RWPE1 (cell line): ENCODE measurements at regions not wholly inside any gene's neighbourhood (a gene's known extent, or its start where the extent isn't known, plus 50 kb on each side); places are given as distances from the start of the nearest gene placed in this dataset.

Source experiments
- CTCF ChIA-PET: fragments of 350-600 bp; sonication (Branson Sonifier 250); formaldehyde crosslinking; extraction: SDS; loops from one replicate; lab custom pipeline; 2021; lab: Yijun Ruan, JAX
- POLR2A ChIA-PET: fragments of 400-600 bp; formaldehyde crosslinking; extraction: SDS; loops from one replicate; lab custom pipeline; 2020; ENCODE audit warnings: antibody characterized with exemption; ENCODE audit not compliant: low non-redundant PET; lab: Yijun Ruan, JAX
- DNase-seq: peaks from one replicate; pipeline ENCODE4 v3.0.0; 2012; ENCODE audit warnings: low spot score
- H3K27ac ChIP-seq: fragments of 450-650 bp; 2 replicates; pipeline ENCODE4 v1.5.1; 2017
- TF ChIP-seq, protein P1 (sequence below): fragments of 450-650 bp; conservative IDR thresholded peaks from 2 replicates; pipeline ENCODE4 v1.5.1; 2017; ENCODE audit warnings: low read depth, mild to moderate bottlenecking

GRCh38 chr3:22894865-22895264 lies 308.3 kb upstream of the UBE2E2 start:
- TF ChIP-seq, protein P1, sequence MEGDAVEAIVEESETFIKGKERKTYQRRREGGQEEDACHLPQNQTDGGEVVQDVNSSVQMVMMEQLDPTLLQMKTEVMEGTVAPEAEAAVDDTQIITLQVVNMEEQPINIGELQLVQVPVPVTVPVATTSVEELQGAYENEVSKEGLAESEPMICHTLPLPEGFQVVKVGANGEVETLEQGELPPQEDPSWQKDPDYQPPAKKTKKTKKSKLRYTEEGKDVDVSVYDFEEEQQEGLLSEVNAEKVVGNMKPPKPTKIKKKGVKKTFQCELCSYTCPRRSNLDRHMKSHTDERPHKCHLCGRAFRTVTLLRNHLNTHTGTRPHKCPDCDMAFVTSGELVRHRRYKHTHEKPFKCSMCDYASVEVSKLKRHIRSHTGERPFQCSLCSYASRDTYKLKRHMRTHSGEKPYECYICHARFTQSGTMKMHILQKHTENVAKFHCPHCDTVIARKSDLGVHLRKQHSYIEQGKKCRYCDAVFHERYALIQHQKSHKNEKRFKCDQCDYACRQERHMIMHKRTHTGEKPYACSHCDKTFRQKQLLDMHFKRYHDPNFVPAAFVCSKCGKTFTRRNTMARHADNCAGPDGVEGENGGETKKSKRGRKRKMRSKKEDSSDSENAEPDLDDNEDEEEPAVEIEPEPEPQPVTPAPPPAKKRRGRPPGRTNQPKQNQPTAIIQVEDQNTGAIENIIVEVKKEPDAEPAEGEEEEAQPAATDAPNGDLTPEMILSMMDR = no peak
- DNase-seq = no peak
- H3K27ac ChIP-seq = no peak overlapping the region
- ChIA-PET POLR2A (no interaction called here), CTCF (no interaction called here)

DNA sequence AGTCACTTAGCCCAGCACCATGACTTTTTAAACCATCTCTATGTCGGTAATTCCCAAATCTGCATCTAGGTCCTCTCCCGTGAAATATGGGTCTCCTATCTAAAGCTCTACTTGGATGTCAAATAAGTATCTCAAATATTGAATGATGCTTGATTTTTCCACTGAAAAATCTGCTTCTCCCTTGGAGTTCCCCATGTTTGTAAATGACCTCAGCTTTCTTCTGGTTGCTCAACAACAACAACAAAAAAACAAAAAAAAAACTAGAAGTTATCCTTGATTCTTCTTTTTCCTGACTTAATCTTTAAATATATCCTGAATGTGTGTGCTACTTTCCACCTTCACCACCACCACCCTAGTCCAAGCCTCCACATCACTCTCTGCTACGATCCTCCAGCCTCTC lies 307.5 kb upstream of the UBE2E2 start:
- CTCF ChIA-PET = no interaction called here
- POLR2A ChIA-PET = no interaction called here
- DNase-seq = no peak
- TF ChIP-seq, protein P1 = no peak
- no peak overlapping the region for H3K27ac ChIP-seq

GRCh38 chr3:22898558-22898957 lies 304.6 kb upstream of the UBE2E2 start:
- ChIA-PET CTCF (no interaction called here), POLR2A (no interaction called here)
- TF ChIP-seq, protein P1 = no peak
- no peak overlapping the region for H3K27ac ChIP-seq
- DNase-seq = no peak

GRCh38 chr3:22899441-22899840 lies 303.7 kb upstream of the UBE2E2 start:
- POLR2A ChIA-PET = no interaction called here

DNA sequence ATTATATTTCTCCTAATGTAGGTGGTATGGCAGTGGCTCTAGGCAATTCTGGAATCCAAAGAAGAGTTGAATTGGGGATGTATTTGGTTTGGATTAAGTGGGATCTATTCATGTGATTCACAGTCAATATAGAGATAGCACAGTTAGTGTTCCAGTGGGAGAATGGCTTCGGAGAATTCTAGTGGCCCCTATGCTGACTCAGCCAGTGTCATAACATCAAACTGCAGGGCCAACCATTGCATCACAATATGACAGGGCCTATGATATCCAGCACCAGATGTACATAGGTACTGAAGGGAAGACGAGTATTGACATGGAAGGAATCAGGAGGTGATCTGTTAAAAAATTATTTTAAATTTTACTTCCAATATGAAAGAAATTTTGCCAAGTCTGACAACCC lies 302.8 kb upstream of the UBE2E2 start:
- DNase-seq = no peak
- CTCF ChIA-PET = no interaction called here
- no peak overlapping the region for H3K27ac ChIP-seq
- POLR2A ChIA-PET = no interaction called here
- TF ChIP-seq, protein P1 = no peak

More at GRCh38 chr3:22899441-22899840, 303.7 kb upstream of the UBE2E2 start:
- TF ChIP-seq, protein P1 = no peak
- no peak for DNase-seq
- no peak overlapping the region for H3K27ac ChIP-seq
- CTCF ChIA-PET = no interaction called here

- no peak for DNase-seq
- TF ChIP-seq, protein P1 = no peak
- CTCF ChIA-PET = no interaction called here
- POLR2A ChIA-PET = no interaction called here
- H3K27ac ChIP-seq = no peak overlapping the region
Measured at GRCh38 chr3:22901684-22902083, 301.4 kb upstream of the UBE2E2 start.
